ENCODE measurements at regions not wholly inside any gene's neighbourhood (a gene's known extent, or its start where the extent isn't known, plus 50 kb on each side); places are given as distances from the start of the nearest gene placed in this dataset.

DNA sequence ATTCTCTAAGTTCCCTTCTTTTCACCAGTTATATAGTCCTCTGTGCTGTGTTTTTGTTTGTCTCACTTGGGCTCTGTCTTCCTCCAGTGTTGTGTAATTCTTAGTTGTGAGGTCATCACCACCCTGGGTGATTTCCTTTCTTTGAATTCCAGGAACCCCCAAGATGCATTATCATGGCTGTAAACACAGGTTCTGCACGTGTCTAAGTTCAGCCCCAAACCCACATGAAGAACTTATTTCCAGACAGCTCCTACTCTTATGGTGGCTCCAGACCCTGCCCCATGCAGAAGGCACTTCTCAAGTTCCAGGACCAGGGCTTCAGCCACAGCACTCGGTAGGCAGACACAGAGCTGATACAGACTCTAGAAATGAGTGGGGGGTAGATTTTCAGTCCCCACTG is 560.5 kb downstream of the BCL11B start:
- Histone ChIP-seq H3K27ac (ENCODE audit: low read length) (no peak overlapping the region), H3K9me3 (ENCODE audit: control insufficient read depth, low read depth, low read length) (no peaks in the 10 kb centered on the region), H3K27me3 (ENCODE audit: control insufficient read depth, insufficient read depth, low read length) (no peaks in the 10 kb centered on the region), H3K4me3 (ENCODE audit: low read length) (no peak overlapping the region), H3K4me1 (ENCODE audit: control insufficient read depth, insufficient read depth, low read length) (no peaks in the 10 kb centered on the region), H3K36me3 (ENCODE audit: control insufficient read depth, insufficient read depth, low read length) (no peaks in the 10 kb centered on the region)
- no CpG with 5 or more reads among the region's 2 CpGs for WGBS (ENCODE audit: insufficient coverage, low lambda C conversion rate)
- no peak for DNase-seq

DNA sequence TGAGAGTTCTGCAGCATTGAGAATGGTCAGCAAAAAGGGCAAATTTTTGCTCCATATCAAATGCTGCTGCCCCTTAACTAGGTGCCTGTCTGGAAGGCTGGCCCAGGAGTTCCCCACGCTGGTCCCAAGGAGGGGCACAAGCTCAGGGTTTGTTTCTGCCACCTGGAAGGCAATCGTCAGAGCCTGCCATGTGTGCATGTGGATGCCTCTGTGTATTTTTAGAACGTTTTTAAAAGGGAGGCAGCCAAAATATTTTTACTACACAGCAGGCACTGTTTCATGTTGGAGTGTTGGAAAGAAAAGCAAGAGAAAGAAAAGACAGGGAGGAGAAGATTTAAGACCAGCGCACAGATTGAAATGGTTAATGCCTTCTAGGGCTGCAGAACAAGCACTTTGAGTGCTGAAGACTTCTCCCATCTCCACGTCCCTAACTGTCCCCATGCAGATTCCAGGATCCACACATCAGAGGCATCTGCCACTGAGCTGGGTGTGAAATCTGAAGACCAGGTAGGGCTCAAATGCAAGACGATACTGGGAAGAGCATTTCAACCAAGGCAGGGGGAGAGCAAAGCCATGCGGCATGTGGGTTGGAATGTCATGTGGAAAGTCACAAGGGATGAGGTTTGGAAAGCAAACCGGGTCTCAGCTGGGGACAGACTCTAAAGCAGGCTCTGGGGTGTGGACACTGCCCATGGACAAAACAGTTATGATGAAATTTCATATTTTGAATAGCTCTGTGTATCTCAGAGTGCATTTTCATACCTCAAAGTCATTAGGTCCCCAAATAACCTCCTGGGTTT is 557.2 kb downstream of the BCL11B start:
- Histone ChIP-seq H3K36me3 (ENCODE audit: control insufficient read depth, insufficient read depth, low read length) (no peaks in the 10 kb centered on the region), H3K9me3 (ENCODE audit: control insufficient read depth, low read depth, low read length) (no peaks in the 10 kb centered on the region), H3K4me1 (ENCODE audit: control insufficient read depth, insufficient read depth, low read length) (no peaks in the 10 kb centered on the region), H3K4me3 (ENCODE audit: low read length) (no peak overlapping the region), H3K27ac (ENCODE audit: low read length) (no peak overlapping the region), H3K27me3 (ENCODE audit: control insufficient read depth, insufficient read depth, low read length) (peaks cover 2% of the 10 kb centered on the region)
- no peak for DNase-seq
- WGBS (ENCODE audit: insufficient coverage, low lambda C conversion rate) = 67% methylated on average over 3 of the region's 8 CpGs

DNA sequence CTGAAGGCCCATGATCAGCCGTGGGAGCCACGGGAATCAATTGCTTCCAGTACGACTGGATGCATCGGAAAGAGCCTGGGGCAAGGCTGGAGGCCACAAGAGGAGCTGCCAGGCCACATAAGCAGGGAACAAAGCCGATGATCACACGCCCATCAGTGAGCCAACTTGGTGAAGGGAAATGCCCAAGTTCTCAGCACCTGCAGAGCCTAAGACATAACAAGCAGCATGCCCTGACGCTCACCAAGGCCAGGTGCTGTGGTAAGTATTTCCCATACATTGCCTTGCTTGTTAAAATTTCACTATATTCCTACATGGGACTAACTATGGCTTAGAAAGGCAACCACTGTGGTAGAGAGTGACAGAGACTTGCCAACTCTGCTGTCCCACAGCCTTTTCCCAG is 555.9 kb downstream of the BCL11B start:
- Histone ChIP-seq H3K27ac (ENCODE audit: low read length) (no peak overlapping the region), H3K4me3 (ENCODE audit: low read length) (no peak overlapping the region), H3K27me3 (ENCODE audit: control insufficient read depth, insufficient read depth, low read length) (peaks cover 2% of the 10 kb centered on the region), H3K36me3 (ENCODE audit: control insufficient read depth, insufficient read depth, low read length) (no peaks in the 10 kb centered on the region), H3K9me3 (ENCODE audit: control insufficient read depth, low read depth, low read length) (no peaks in the 10 kb centered on the region), H3K4me1 (ENCODE audit: control insufficient read depth, insufficient read depth, low read length) (no peaks in the 10 kb centered on the region)
- 100% methylated on average over 2 of the region's 7 CpGs for WGBS (ENCODE audit: insufficient coverage, low lambda C conversion rate)
- no peak for DNase-seq

- Histone ChIP-seq H3K27ac (ENCODE audit: low read length) (no peak overlapping the region), H3K4me1 (ENCODE audit: control insufficient read depth, insufficient read depth, low read length) (no peaks in the 10 kb centered on the region), H3K9me3 (ENCODE audit: control insufficient read depth, low read depth, low read length) (no peaks in the 10 kb centered on the region), H3K4me3 (ENCODE audit: low read length) (no peak overlapping the region), H3K27me3 (ENCODE audit: control insufficient read depth, insufficient read depth, low read length) (peaks cover 19% of the 10 kb centered on the region), H3K36me3 (ENCODE audit: control insufficient read depth, insufficient read depth, low read length) (no peaks in the 10 kb centered on the region)
- no peak for DNase-seq
- no CpG with 5 or more reads among the region's 1 CpG for WGBS (ENCODE audit: insufficient coverage, low lambda C conversion rate)
Observed at GRCh38 chr14:98721061-98721460, 550.9 kb downstream of the BCL11B start.

GRCh38 chr14:98724734-98725133 is 547.3 kb downstream of the BCL11B start:
- H3K9me3 ChIP-seq (ENCODE audit: control insufficient read depth, low read depth, low read length) = no peaks in the 10 kb centered on the region
- no peak overlapping the region for H3K4me3 ChIP-seq (ENCODE audit: low read length)
- H3K27me3 ChIP-seq (ENCODE audit: control insufficient read depth, insufficient read depth, low read length) = peaks cover 17% of the 10 kb centered on the region
- DNase-seq = no peak
- H3K27ac ChIP-seq (ENCODE audit: low read length) = no peak overlapping the region
- no peaks in the 10 kb centered on the region for H3K36me3 ChIP-seq (ENCODE audit: control insufficient read depth, insufficient read depth, low read length)
- 28% methylated on average over 2 of the region's 9 CpGs for WGBS (ENCODE audit: insufficient coverage, low lambda C conversion rate)
- H3K4me1 ChIP-seq (ENCODE audit: control insufficient read depth, insufficient read depth, low read length) = no peaks in the 10 kb centered on the region

DNA sequence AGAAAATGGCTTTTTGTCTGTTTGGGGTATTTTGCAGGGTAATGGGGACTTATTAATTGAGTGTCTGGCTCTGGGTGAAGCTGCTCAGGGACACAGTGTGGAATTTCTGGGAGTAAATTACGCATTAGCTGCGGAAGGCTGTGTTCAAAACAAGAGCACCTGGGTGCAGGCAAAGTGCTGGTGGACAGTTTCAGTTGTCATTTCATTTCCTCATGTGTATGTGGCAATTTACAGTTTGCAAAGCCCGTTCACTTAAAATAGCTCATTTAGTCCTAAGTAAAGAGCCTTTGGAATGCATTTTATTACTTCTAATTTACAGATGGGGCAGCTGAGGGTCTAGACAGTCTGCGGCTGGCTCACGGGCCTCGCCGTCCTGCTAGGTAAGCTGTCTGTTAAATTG is 546.8 kb downstream of the BCL11B start:
- Histone ChIP-seq H3K9me3 (ENCODE audit: control insufficient read depth, low read depth, low read length) (no peaks in the 10 kb centered on the region), H3K27ac (ENCODE audit: low read length) (no peak overlapping the region), H3K36me3 (ENCODE audit: control insufficient read depth, insufficient read depth, low read length) (no peaks in the 10 kb centered on the region), H3K27me3 (ENCODE audit: control insufficient read depth, insufficient read depth, low read length) (peaks cover 17% of the 10 kb centered on the region), H3K4me3 (ENCODE audit: low read length) (no peak overlapping the region), H3K4me1 (ENCODE audit: control insufficient read depth, insufficient read depth, low read length) (no peaks in the 10 kb centered on the region)
- DNase-seq = no peak
- WGBS (ENCODE audit: insufficient coverage, low lambda C conversion rate) = no CpG with 5 or more reads among the region's 7 CpGs

GRCh38 chr14:98725676-98726075 is 546.3 kb downstream of the BCL11B start:
- Histone ChIP-seq H3K36me3 (ENCODE audit: control insufficient read depth, insufficient read depth, low read length) (no peaks in the 10 kb centered on the region), H3K9me3 (ENCODE audit: control insufficient read depth, low read depth, low read length) (no peaks in the 10 kb centered on the region), H3K27ac (ENCODE audit: low read length) (no peak overlapping the region), H3K27me3 (ENCODE audit: control insufficient read depth, insufficient read depth, low read length) (peaks cover 17% of the 10 kb centered on the region), H3K4me3 (ENCODE audit: low read length) (no peak overlapping the region), H3K4me1 (ENCODE audit: control insufficient read depth, insufficient read depth, low read length) (no peaks in the 10 kb centered on the region)
- no CpG with 5 or more reads among the region's 9 CpGs for WGBS (ENCODE audit: insufficient coverage, low lambda C conversion rate)
- DNase-seq = no peak

GRCh38 chr14:98726585-98727405 is 545.2 kb downstream of the BCL11B start:
- Histone ChIP-seq H3K36me3 (ENCODE audit: control insufficient read depth, insufficient read depth, low read length) (no peaks in the 10 kb centered on the region), H3K4me1 (ENCODE audit: control insufficient read depth, insufficient read depth, low read length) (no peaks in the 10 kb centered on the region), H3K4me3 (ENCODE audit: low read length) (no peak overlapping the region), H3K27me3 (ENCODE audit: control insufficient read depth, insufficient read depth, low read length) (peaks cover 17% of the 10 kb centered on the region), H3K9me3 (ENCODE audit: control insufficient read depth, low read depth, low read length) (no peaks in the 10 kb centered on the region), H3K27ac (ENCODE audit: low read length) (no peak overlapping the region)
- 86% methylated on average over 4 of the region's 11 CpGs for WGBS (ENCODE audit: insufficient coverage, low lambda C conversion rate)
- no peak for DNase-seq

- WGBS (ENCODE audit: insufficient coverage, low lambda C conversion rate) = no CpG with 5 or more reads among the region's 4 CpGs
- H3K9me3 ChIP-seq (ENCODE audit: control insufficient read depth, low read depth, low read length) = no peaks in the 10 kb centered on the region
- H3K27ac ChIP-seq (ENCODE audit: low read length) = no peak overlapping the region
- no peak for DNase-seq
- no peaks in the 10 kb centered on the region for H3K4me1 ChIP-seq (ENCODE audit: control insufficient read depth, insufficient read depth, low read length)
- no peak overlapping the region for H3K4me3 ChIP-seq (ENCODE audit: low read length)
- H3K27me3 ChIP-seq (ENCODE audit: control insufficient read depth, insufficient read depth, low read length) = peaks cover 14% of the 10 kb centered on the region
- H3K36me3 ChIP-seq (ENCODE audit: control insufficient read depth, insufficient read depth, low read length) = no peaks in the 10 kb centered on the region
Observed at GRCh38 chr14:98728024-98728423, 544.0 kb downstream of the BCL11B start.

DNA sequence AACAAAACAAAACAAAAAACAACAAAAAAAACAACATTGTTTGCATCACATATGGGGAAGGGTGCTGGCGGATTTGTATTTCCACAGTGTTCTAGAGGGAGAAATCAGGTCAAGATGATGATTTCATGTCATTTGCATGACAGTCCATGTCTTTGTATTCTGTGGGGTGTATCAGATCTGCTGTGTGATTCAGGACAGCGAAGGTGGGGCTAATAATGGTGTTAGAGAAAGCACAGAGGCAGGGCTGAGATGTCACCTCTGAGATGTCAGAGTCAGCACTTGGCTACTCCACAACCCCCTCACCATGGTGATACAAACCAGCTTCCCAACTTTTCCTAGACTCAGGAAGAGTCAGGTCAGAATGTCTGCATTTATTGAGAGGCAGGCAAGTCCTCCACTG is 543.2 kb downstream of the BCL11B start:
- Histone ChIP-seq H3K27me3 (ENCODE audit: control insufficient read depth, insufficient read depth, low read length) (peaks cover 14% of the 10 kb centered on the region), H3K4me3 (ENCODE audit: low read length) (no peak overlapping the region)
- WGBS (ENCODE audit: insufficient coverage, low lambda C conversion rate) = no CpG with 5 or more reads among the region's 2 CpGs

More for the DNA sequence above, 543.2 kb downstream of the BCL11B start:
- DNase-seq = no peak
- Histone ChIP-seq H3K27ac (ENCODE audit: low read length) (no peak overlapping the region), H3K4me1 (ENCODE audit: control insufficient read depth, insufficient read depth, low read length) (no peaks in the 10 kb centered on the region), H3K9me3 (ENCODE audit: control insufficient read depth, low read depth, low read length) (no peaks in the 10 kb centered on the region), H3K36me3 (ENCODE audit: control insufficient read depth, insufficient read depth, low read length) (no peaks in the 10 kb centered on the region)
